GM12874 (cell line): ENCODE measurements at regions not wholly inside any gene's neighbourhood (a gene's known extent, or its start where the extent isn't known, plus 50 kb on each side); places are given as distances from the start of the nearest gene placed in this dataset.

Experiments used
- CTCF ChIP-seq: IDR thresholded peaks from 2 replicates; pipeline ENCODE4 v1.5.1; 2011; ENCODE audit warnings: low read depth, mild to moderate bottlenecking, control low read depth, low read length, moderate library complexity; ENCODE audit not compliant: insufficient read depth

- TF ChIP-seq CTCF = no peak
Observed at GRCh38 chr2:66692521-66693054, 257.7 kb downstream of the MEIS1 start.

- TF ChIP-seq CTCF = no peak
Observed at GRCh38 chr2:66693076-66693965, 258.4 kb downstream of the MEIS1 start.

GRCh38 chr2:66694087-66694860, 259.3 kb downstream of the MEIS1 start:
- TF ChIP-seq CTCF = no peak

- TF ChIP-seq CTCF = no peak
Observed at GRCh38 chr2:66695226-66695735, 260.4 kb downstream of the MEIS1 start.

- no peak for TF ChIP-seq CTCF
Observed at GRCh38 chr2:66696374-66696773, 261.4 kb downstream of the MEIS1 start.

- TF ChIP-seq CTCF = no peak
Observed at GRCh38 chr2:66696886-66697285, 262.0 kb downstream of the MEIS1 start.

GRCh38 chr2:66697366-66697765, 262.4 kb downstream of the MEIS1 start:
- TF ChIP-seq CTCF = no peak
